Ascending aorta (tissue), 2 donors: ENCODE measurements at regions not wholly inside any gene's neighbourhood (a gene's known extent, or its start where the extent isn't known, plus 50 kb on each side); places are given as distances from the start of the nearest gene placed in this dataset.
"Not testable (repeated sequence)": the region's sequence is repeated elsewhere in the genome, so short reads cannot be mapped to it uniquely, and the experiment has no call there.

Experiments used
- DNase-seq, 2 donors: peaks; one replicate each; pipeline ENCODE4 v3.0.0-alpha.2; 2019; ENCODE audit warnings: low spot score in 2 of 2
- H3K27ac ChIP-seq, 2 donors: fragments of 200-600 bp; sonication (generic); one replicate each; pipeline ENCODE4 v1.5.1; 2016 to 2017; ENCODE audit warnings: mild to moderate bottlenecking in 1 of 2
- H3K27me3 ChIP-seq: fragments of 200-600 bp; sonication (generic); one replicate; pipeline ENCODE4 v1.5.1; 2017
- H3K36me3 ChIP-seq, 2 donors: fragments of 200-600 bp; sonication (generic); one replicate each; pipeline ENCODE4 v1.5.1; 2016
- H3K4me1 ChIP-seq, 2 donors: fragments of 200-600 bp; sonication (generic); one replicate each; pipeline ENCODE4 v1.5.1; 2016 to 2017; ENCODE audit warnings: mild to moderate bottlenecking in 1 of 2
- H3K4me3 ChIP-seq, 2 donors: fragments of 200-600 bp; sonication (generic); one replicate each; pipeline ENCODE4 v1.5.1; 2016 to 2017; ENCODE audit warnings: mild to moderate bottlenecking in 1 of 2
- H3K9me3 ChIP-seq, 2 donors: fragments of 200-600 bp; sonication (generic); one replicate each; pipeline ENCODE4 v1.5.1; 2016
- intact Hi-C: fragments of 100-400 bp; cut with DNase I; formaldehyde crosslinking; loops from one replicate; pipeline ENCODE4 v1.15.1; 2023
- TF ChIP-seq, protein P1 (sequence below), 3 experiments: fragments of 200-600 bp in 2 of 3; fragments of 450-650 bp in 1 of 3; sonication (generic) in 2 of 3; IDR thresholded peaks; one replicate each; pipeline ENCODE4 v1.5.1; 2016 to 2019; ENCODE audit warnings: antibody characterized with exemption in 3 of 3, mild to moderate bottlenecking in 1 of 3, moderate library complexity in 1 of 3

DNA sequence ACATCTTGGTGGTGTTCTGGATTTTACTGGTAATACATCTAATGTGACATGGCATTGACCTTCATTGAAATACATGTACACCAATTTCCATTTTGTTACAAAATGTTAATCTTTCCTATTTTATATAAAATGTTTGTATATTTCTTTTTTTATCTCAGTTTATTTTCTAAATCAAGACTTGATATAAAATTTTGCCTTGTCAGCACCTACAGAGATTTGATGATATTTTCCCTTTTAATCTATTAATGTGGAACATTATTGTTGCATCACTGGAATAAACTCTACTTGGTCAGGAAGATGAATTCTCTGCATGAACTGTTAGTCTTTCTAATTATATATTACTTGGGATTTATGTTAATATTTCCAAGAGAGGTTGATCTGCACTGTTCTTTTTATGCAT, 294.0 kb upstream of the ETAA1 start:
- TF ChIP-seq, protein P1, sequence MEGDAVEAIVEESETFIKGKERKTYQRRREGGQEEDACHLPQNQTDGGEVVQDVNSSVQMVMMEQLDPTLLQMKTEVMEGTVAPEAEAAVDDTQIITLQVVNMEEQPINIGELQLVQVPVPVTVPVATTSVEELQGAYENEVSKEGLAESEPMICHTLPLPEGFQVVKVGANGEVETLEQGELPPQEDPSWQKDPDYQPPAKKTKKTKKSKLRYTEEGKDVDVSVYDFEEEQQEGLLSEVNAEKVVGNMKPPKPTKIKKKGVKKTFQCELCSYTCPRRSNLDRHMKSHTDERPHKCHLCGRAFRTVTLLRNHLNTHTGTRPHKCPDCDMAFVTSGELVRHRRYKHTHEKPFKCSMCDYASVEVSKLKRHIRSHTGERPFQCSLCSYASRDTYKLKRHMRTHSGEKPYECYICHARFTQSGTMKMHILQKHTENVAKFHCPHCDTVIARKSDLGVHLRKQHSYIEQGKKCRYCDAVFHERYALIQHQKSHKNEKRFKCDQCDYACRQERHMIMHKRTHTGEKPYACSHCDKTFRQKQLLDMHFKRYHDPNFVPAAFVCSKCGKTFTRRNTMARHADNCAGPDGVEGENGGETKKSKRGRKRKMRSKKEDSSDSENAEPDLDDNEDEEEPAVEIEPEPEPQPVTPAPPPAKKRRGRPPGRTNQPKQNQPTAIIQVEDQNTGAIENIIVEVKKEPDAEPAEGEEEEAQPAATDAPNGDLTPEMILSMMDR (IDR thresholded peaks at IDR 0.05): no peak

DNA sequence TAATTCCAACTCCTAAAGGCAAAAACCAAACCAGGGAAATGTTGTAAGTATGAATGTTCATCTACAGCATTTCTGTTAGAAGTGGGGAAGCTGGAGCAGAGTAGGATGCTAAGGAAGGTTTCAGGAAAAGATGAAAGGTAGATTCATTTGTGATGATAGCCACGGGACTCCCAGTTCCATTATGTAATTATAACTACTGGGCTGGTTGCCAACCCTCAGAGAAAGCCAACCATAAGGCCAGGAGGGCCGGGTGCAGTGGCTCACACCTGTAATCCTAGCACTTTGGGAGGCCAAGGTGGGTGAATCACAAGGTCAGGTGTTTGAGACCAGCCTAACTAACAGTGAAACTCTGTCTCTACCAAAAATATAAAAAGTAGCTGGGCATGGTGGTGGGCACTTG, 288.9 kb upstream of the ETAA1 start:
- intact Hi-C loops: no loop called here
- H3K9me3 ChIP-seq: peaks cover 0 to 7% of the 10 kb centered on the region in 2 donors
- no peaks in the 10 kb centered on the region for H3K4me1 ChIP-seq
- TF ChIP-seq, protein P1 (IDR thresholded peaks at IDR 0.05): no peak
- H3K27ac ChIP-seq: no peak overlapping the region
- no peaks in the 10 kb centered on the region for H3K36me3 ChIP-seq
- no peak for DNase-seq
- H3K27me3 ChIP-seq: no peaks in the 10 kb centered on the region
- no peak overlapping the region for H3K4me3 ChIP-seq

More for the DNA sequence above, 294.0 kb upstream of the ETAA1 start:
- no peak overlapping the region for H3K4me3 ChIP-seq
- peaks cover 0 to 13% of the 10 kb centered on the region in 2 donors for H3K9me3 ChIP-seq
- H3K36me3 ChIP-seq: no peaks in the 10 kb centered on the region
- no peak for DNase-seq
- H3K27ac ChIP-seq: no peak overlapping the region
- H3K4me1 ChIP-seq: no peaks in the 10 kb centered on the region
- intact Hi-C loops: no loop called here
- no peaks in the 10 kb centered on the region for H3K27me3 ChIP-seq

DNA sequence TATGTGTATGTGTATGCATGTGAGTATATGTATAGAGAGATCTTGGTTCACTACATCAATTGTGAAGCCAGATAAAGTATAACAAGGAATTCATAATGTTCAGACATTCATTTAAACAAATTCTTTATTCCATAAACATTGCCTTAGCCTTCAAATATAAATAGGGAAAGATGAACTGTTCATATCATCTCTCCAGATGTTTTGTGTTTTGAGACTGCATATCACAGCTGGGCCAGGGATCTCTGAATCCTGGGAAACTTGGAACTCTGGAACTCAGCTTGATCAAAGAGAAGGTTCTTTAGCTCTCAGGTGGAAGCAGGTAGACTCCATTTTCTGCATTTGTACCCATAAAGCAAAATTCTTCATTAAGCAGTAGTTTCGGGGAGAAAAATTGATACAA, 272.6 kb upstream of the ETAA1 start:
- DNase-seq: no peak
- H3K4me3 ChIP-seq: no peak overlapping the region
- intact Hi-C loops: no loop called here
- no peak overlapping the region for H3K27ac ChIP-seq
- H3K9me3 ChIP-seq: no peaks in the 10 kb centered on the region
- H3K4me1 ChIP-seq: no peaks in the 10 kb centered on the region
- no peaks in the 10 kb centered on the region for H3K27me3 ChIP-seq
- TF ChIP-seq, protein P1 (IDR thresholded peaks at IDR 0.05): no peak
- no peaks in the 10 kb centered on the region for H3K36me3 ChIP-seq

- TF ChIP-seq, protein P1 (IDR thresholded peaks at IDR 0.05): no peak
- Histone ChIP-seq H3K4me1 (no peaks in the 10 kb centered on the region), H3K27ac (no peak overlapping the region), H3K9me3 (no peaks in the 10 kb centered on the region), H3K36me3 (no peaks in the 10 kb centered on the region), H3K27me3 (no peaks in the 10 kb centered on the region), H3K4me3 (no peak overlapping the region)
- intact Hi-C loops: no loop called here
- DNase-seq: no peak
Measured at GRCh38 chr2:67130531-67131256, 266.4 kb upstream of the ETAA1 start.

DNA sequence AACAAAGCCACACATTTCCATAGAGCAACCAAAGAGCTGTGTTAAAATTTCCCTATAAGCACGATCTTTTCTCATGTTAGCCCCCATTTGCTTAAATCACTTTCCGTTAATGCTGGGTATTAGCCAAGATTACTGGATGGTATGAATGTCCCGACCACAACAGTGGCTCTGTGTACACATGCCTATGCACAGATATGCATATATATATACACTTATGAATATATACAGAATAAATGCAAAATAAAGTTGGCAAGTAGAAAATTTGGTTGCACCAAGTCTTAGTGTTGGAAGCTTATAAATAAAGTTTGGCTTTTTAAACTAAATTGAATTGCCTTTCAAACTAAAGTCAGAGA, 265.9 kb upstream of the ETAA1 start:
- Histone ChIP-seq H3K4me1 (no peaks in the 10 kb centered on the region), H3K9me3 (no peaks in the 10 kb centered on the region), H3K27me3 (no peaks in the 10 kb centered on the region), H3K4me3 (no peak overlapping the region), H3K36me3 (no peaks in the 10 kb centered on the region), H3K27ac (no peak overlapping the region)
- intact Hi-C loops: no loop called here
- DNase-seq: no peak
- TF ChIP-seq, protein P1 (IDR thresholded peaks at IDR 0.05): no peak

- DNase-seq, intact Hi-C loops: not testable (repeated sequence)
Measured at GRCh38 chr2:67132441-67132940, 264.6 kb upstream of the ETAA1 start.

More at GRCh38 chr2:67132441-67132940, 264.6 kb upstream of the ETAA1 start:
- H3K36me3 ChIP-seq, H3K27ac ChIP-seq, H3K9me3 ChIP-seq, H3K4me3 ChIP-seq, H3K4me1 ChIP-seq, H3K27me3 ChIP-seq: not testable (repeated sequence)
